CD4-positive, alpha-beta T cell treated with Interferon gamma for 1 hour (primary cell): ENCODE measurements at regions not wholly inside any gene's neighbourhood (a gene's known extent, or its start where the extent isn't known, plus 50 kb on each side); places are given as distances from the start of the nearest gene placed in this dataset.

ENCODE experiments used
- DNase-seq: peaks from one replicate; pipeline ENCODE4 v3.0.0-alpha.2; 2020

- no peak for DNase-seq
Observed at GRCh38 chr9:118529210-118529609, 825.0 kb downstream of the TLR4 start.

- no peak for DNase-seq
Observed at GRCh38 chr9:118529624-118530214, 825.5 kb downstream of the TLR4 start.

DNA sequence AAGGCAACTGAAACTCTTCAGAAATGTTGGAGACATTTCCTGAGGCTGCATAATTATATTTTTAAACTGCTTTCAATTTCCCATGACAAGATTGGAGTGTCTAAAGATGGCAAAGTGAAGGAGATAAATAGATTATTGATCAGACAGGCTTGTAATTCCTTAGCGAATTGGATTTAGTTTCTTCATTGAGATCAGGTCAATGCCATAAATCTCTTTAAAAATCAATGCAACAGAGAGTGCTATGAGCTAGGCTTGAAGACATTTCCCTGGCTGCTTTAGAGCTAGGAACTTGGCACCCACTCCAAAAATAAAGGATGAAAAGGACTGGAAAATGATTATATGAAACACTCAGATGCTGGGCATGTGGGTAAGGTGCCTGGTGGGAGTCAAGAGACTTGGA is 828.4 kb downstream of the TLR4 start:
- no peak for DNase-seq

- DNase-seq = no peak
Observed at GRCh38 chr9:118533101-118533500, 828.9 kb downstream of the TLR4 start.

DNA sequence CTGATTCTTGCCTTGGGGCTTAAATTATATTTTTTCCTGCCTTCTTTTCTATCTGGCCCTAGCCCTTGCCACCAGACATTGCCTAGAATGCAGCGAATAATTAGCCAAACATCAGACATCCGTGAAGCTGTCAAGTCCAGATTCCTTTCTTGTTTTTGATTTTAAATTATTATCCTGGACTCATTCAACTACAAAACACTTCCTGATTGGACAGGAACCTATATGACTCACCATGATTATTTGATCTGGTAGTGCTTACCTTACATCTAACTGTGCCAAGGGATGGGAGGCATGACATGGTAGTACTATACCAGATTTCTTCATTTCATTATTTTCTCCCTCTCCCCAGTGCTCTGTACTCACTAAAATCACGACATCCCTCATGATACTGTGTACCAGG is 829.6 kb downstream of the TLR4 start:
- DNase-seq = no peak

- DNase-seq = no peak
Observed at GRCh38 chr9:118536153-118536552, 832.0 kb downstream of the TLR4 start.

- DNase-seq = no peak
Observed at GRCh38 chr9:118538959-118539358, 830.3 kb downstream of the BRINP1 start.

DNA sequence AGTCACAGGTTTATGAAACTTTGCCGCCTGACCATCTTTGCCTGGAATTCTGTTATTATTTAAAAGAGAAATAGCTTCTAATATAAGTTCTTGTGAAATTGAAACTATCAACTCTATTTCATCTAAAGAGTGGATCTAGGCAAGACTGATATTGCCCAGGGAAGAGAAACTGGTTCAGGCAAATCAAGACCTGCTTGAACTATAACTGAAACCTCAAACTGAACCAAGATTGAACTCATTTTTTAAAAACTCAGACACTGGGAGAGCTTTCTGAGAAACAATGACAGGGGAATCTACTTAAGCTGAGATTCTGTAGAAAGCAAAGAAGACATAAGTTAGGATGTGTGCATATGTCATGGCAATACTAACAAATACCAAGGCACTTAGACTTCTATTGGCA is 815.8 kb downstream of the BRINP1 start:
- no peak for DNase-seq

GRCh38 chr9:118554987-118555386 is 814.2 kb downstream of the BRINP1 start:
- no peak for DNase-seq

- DNase-seq = no peak
Observed at GRCh38 chr9:118558026-118558425, 811.2 kb downstream of the BRINP1 start.

- DNase-seq = no peak
Observed at GRCh38 chr9:118558891-118559290, 810.3 kb downstream of the BRINP1 start.

- no peak for DNase-seq
Observed at GRCh38 chr9:118561051-118561450, 808.2 kb downstream of the BRINP1 start.

- DNase-seq = no peak
Observed at GRCh38 chr9:118563677-118564076, 805.6 kb downstream of the BRINP1 start.

GRCh38 chr9:118567861-118568260 is 801.4 kb downstream of the BRINP1 start:
- DNase-seq = no peak

GRCh38 chr9:118568704-118569103 is 800.5 kb downstream of the BRINP1 start:
- DNase-seq = no peak

- DNase-seq = no peak
Observed at GRCh38 chr9:118569148-118569547, 800.1 kb downstream of the BRINP1 start.

DNA sequence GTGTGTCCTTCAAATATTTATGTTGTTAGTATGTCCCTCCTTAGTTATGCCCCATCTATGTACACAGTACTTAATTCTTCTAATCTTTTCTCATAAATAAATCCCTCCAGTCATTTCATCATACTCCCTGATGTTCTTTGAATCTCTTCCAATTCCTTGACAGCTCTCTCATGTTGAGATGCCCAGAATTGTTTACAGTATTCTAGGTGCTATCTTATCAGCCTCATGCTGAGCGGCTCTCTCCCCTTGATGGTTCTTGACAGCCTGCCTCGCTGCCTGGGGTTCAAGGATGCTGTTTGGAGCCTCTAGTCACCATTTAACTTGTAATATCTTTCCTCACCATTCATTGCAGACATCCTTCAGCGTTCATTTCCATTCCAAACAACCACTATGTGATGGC is 799.2 kb downstream of the BRINP1 start:
- DNase-seq = no peak

DNA sequence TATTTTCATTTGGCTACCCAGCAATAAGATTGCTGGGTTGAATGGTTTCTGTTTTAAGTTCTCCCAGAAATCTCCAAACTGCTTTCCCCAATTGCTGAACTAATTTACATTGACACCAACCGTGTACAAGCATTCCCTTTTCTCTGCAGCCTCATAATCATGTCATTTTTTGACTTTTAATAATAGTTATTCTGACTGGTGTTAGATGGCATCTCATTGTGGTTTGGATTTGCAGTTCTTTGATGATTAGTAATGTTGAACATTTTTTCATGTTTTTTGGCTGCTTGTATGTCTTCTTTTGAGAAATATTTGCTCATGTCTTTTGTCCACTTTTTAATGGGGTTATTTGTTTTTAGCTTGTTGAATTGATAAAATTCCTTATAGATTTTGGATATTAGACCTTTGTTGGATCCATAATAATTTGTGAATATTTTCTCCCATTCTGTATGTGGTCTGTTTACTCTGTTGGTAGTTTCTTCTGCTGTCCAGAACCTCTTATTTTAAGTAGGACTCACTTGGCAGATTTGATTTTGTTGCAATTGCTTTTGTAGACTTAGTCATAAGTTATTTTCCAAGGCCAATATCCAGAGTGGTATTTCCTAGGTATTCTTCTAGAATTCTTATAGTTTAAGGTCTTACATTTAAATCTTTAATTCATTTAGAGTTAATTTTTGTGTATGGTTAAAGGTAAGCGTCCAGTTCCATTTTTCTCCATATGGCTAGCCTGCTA is 793.7 kb downstream of the BRINP1 start:
- no peak for DNase-seq

GRCh38 chr9:118577121-118577520 is 792.1 kb downstream of the BRINP1 start:
- no peak for DNase-seq

DNA sequence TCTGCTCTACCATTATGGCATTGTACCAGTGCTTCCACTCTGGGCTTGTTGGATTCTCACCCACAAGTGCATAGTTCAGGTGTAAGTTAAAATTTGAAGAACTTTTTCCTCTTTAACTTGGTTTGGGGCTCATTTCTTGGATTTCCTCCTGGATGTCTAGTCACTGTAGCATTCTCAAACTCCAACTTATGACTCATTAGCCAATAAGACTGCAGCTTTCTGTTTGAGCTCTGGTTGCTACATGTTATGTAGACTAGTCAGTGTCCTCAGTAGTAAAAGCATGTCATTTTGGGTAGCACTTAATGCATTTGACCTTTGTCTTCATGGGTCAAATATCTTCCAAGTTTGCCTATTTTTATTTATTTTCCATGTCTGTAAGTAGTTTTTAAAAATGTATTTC is 790.8 kb downstream of the BRINP1 start:
- no peak for DNase-seq

DNA sequence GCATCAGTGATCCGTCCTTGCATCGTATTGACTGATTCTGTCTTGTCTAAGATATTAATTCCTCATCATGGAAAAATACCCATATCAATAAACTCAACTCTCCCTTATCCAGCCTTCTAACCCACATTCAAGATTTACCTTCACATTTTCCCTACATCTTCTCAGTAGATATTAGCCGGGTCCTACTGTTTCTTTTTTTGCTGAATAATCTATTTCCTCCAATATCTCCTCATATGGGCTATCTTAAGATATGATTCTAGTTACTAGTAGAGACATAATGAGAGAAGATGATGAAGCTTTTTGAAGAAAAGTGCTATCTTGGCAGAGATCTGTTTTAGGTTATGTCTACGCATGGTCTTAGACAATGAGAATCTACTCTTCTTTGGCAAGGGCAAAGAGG is 785.8 kb downstream of the BRINP1 start:
- DNase-seq = no peak

DNA sequence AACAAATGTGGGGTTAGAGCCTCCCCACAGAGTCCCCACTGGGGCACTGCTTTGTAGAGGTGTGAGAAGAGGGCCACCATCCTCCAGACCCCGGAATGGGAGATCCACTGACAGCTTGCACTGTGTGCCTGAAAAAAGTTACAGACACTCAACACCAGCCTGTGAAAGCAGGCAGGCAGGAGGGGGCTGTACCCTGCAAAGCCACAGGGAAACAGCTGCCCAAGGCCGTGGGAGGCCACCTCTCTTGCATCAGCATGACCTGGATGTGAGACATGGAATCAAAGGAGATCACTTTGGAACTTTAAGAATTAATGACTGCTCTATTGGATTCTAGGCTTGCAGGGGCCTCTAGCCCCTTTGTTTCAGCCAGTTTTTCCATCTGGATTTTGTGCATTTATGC is 782.3 kb downstream of the BRINP1 start:
- no peak for DNase-seq

GRCh38 chr9:118594428-118594827 is 774.8 kb downstream of the BRINP1 start:
- no peak for DNase-seq

DNA sequence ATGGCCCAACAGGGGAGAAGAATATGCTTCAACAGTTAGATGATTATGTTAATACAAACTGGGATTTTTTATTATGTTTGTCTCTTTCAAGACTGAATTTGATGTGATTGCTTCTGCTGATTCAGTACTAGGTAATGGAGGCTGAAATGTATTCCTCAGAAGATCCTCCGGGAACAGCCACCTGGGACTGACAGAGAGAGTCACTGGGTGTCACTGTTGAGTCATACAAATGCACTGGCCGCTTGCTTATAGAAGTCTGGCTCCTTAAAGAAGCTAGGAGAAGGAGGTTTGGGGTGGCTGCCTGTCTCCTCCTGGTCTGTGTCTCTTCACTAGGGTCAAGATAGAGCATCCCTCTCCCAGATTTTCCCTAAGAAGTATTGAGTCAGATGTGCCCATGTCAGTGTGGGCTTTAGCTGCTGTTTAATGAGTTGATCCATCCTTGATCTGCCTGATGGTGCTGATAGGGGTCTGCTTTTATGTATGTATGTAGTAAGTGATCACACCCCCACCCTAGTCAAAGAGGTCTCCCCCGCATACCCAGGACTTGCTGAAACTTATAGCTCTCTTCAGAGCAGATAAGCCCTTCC is 773.4 kb downstream of the BRINP1 start:
- no peak for DNase-seq
